ENCODE measurements at regions not wholly inside any gene's neighbourhood (a gene's known extent, or its start where the extent isn't known, plus 50 kb on each side); places are given as distances from the start of the nearest gene placed in this dataset.

DNA sequence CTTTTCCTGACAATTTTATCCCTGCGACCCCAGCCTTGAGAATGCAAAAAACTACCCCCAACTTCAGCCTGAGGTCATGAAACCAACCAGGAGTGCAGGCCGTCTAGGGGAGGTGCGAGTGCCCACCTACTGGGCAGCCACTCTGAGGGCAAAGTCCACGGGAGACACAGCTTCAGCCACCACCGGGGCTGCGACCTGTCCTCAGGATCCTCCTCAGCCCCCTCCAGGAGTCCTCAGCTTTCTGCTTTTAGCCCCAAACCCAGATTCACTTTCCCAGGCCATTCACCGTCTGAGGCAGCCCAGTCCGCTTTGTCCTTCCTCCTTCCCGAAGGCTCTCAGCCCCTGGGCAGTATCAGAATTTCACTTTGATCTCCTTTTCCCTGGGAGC, 210.2 kb upstream of the TNP1 start:
- Histone ChIP-seq H3K9me2 (replicated peaks; ENCODE audit: insufficient read depth, low read length) (no peaks in the 10 kb centered on the region), H3K4me3 (ENCODE audit: insufficient read depth, low read length, poor library complexity, severe bottlenecking) (no peak overlapping the region), H3K36me3 (ENCODE audit: low read length) (no peaks in the 10 kb centered on the region), H2AFZ (ENCODE audit: low read depth, low read length, severe bottlenecking) (no peak overlapping the region), H4K20me1 (ENCODE audit: low read depth, low read length) (no peaks in the 10 kb centered on the region), H3F3A (ENCODE audit: insufficient read depth) (no peaks in the 10 kb centered on the region), H3K9me3 (ENCODE audit: insufficient read depth, low read length) (no peaks in the 10 kb centered on the region), H3K27me3 (ENCODE audit: low read length) (no peaks in the 10 kb centered on the region), H3K4me2 (ENCODE audit: low read depth, low read length, poor library complexity, severe bottlenecking) (no peak overlapping the region), H3K27ac (ENCODE audit: low read depth, low read length) (no peak overlapping the region), H3K9ac (ENCODE audit: low read length) (no peak overlapping the region), H3K79me2 (ENCODE audit: insufficient read depth, low read length) (no peaks in the 10 kb centered on the region)
- no peak for TF ChIP-seq EZH2phosphoT487 (conservative IDR thresholded peaks at IDR 0.05; ENCODE audit: low read length)
- TF ChIP-seq, protein P1, sequence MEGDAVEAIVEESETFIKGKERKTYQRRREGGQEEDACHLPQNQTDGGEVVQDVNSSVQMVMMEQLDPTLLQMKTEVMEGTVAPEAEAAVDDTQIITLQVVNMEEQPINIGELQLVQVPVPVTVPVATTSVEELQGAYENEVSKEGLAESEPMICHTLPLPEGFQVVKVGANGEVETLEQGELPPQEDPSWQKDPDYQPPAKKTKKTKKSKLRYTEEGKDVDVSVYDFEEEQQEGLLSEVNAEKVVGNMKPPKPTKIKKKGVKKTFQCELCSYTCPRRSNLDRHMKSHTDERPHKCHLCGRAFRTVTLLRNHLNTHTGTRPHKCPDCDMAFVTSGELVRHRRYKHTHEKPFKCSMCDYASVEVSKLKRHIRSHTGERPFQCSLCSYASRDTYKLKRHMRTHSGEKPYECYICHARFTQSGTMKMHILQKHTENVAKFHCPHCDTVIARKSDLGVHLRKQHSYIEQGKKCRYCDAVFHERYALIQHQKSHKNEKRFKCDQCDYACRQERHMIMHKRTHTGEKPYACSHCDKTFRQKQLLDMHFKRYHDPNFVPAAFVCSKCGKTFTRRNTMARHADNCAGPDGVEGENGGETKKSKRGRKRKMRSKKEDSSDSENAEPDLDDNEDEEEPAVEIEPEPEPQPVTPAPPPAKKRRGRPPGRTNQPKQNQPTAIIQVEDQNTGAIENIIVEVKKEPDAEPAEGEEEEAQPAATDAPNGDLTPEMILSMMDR (IDR thresholded peaks at IDR 0.05; ENCODE audit: insufficient read depth, low read length, poor library complexity, severe bottlenecking), result no peak

DNA sequence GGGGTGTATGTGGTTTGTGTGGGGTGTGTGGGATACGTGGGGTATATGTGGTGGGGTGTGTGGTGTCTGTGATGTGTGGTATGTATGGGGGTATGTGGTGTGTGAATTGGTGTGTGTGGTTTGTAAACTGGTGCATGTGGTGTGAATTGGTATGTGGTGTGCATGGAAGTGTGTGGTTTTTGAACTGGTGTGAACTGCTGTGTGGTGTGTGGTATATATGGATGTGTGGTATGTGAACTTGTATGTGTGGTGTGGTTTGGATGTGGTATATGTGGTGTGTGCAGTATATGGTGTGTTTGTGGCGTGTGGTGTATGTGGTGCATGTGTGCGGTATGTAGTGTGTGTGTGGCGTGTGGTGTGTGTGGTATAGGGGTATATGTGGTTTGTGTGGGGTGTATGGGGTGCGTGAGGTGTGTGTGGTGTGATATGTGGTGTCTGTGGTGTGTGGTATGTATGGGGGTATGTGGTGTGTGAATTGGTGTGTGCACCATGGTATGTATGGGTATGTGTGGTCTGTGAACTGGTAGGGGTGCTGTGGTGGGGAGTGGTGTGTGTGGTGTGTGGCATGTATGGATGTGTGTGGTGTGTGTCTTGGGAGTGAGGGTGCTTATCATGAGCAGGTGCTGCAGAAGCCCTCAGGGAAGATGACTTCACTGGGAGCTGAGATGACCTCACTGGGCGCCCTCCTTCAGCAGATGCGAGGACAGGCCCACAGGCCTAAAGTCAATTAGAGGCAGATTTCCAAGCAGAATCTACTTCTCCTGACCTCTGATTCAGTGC, 209.6 kb upstream of the TNP1 start:
- Histone ChIP-seq H3K27me3 (ENCODE audit: low read length) (no peaks in the 10 kb centered on the region), H3K9me3 (ENCODE audit: insufficient read depth, low read length) (no peaks in the 10 kb centered on the region), H3K27ac (ENCODE audit: low read depth, low read length) (no peak overlapping the region), H4K20me1 (ENCODE audit: low read depth, low read length) (no peaks in the 10 kb centered on the region), H3K4me2 (ENCODE audit: low read depth, low read length, poor library complexity, severe bottlenecking) (no peak overlapping the region), H3F3A (ENCODE audit: insufficient read depth) (no peaks in the 10 kb centered on the region), H3K9ac (ENCODE audit: low read length) (no peak overlapping the region), H3K36me3 (ENCODE audit: low read length) (no peaks in the 10 kb centered on the region), H3K9me2 (replicated peaks; ENCODE audit: insufficient read depth, low read length) (no peaks in the 10 kb centered on the region), H3K79me2 (ENCODE audit: insufficient read depth, low read length) (no peaks in the 10 kb centered on the region), H3K4me3 (ENCODE audit: insufficient read depth, low read length, poor library complexity, severe bottlenecking) (no peak overlapping the region), H2AFZ (ENCODE audit: low read depth, low read length, severe bottlenecking) (no peak overlapping the region)
- TF ChIP-seq EZH2phosphoT487 (conservative IDR thresholded peaks at IDR 0.05; ENCODE audit: low read length), result no peak
- TF ChIP-seq, protein P1 (IDR thresholded peaks at IDR 0.05; ENCODE audit: insufficient read depth, low read length, poor library complexity, severe bottlenecking), result no peak

DNA sequence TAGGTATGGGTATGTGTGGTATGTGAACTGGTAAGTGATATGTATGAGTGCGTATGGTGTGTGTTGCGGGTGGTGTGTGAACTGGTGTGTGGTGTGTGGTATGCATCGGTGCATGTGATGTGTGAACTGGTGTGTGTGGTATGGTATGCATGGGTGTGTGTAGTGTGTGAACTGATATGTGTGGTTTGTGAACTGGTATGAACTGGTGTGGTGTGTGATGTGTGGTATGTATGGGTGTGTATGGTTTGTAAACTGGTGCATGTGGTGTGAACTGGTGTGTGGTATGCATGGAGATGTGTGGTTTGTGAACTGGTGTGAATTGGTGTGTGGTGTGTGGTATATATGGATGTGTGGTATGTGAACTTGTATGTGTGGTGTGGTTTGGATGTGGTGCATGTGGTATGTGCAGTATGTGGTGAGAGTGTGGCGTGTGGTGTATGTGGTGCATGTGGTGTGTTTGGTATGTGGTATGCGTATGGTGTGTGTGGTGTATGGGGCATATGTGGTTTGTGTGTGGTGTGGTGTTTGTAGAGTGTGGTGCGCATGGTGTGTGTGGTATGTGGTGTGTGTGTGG, 208.9 kb upstream of the TNP1 start:
- no peaks in the 10 kb centered on the region for H3K9me3 ChIP-seq (ENCODE audit: insufficient read depth, low read length)
- no peak overlapping the region for H3K4me2 ChIP-seq (ENCODE audit: low read depth, low read length, poor library complexity, severe bottlenecking)
- no peaks in the 10 kb centered on the region for H3F3A ChIP-seq (ENCODE audit: insufficient read depth)
- no peaks in the 10 kb centered on the region for H3K36me3 ChIP-seq (ENCODE audit: low read length)
- H4K20me1 ChIP-seq (ENCODE audit: low read depth, low read length), result no peaks in the 10 kb centered on the region
- no peaks in the 10 kb centered on the region for H3K9me2 ChIP-seq (replicated peaks; ENCODE audit: insufficient read depth, low read length)
- H3K27ac ChIP-seq (ENCODE audit: low read depth, low read length), result no peak overlapping the region
- H3K79me2 ChIP-seq (ENCODE audit: insufficient read depth, low read length), result no peaks in the 10 kb centered on the region
- H3K27me3 ChIP-seq (ENCODE audit: low read length), result no peaks in the 10 kb centered on the region
- no peak overlapping the region for H2AFZ ChIP-seq (ENCODE audit: low read depth, low read length, severe bottlenecking)
- H3K9ac ChIP-seq (ENCODE audit: low read length), result no peak overlapping the region
- no peak overlapping the region for H3K4me3 ChIP-seq (ENCODE audit: insufficient read depth, low read length, poor library complexity, severe bottlenecking)
- no peak for TF ChIP-seq EZH2phosphoT487 (conservative IDR thresholded peaks at IDR 0.05; ENCODE audit: low read length)
- TF ChIP-seq, protein P1 (IDR thresholded peaks at IDR 0.05; ENCODE audit: insufficient read depth, low read length, poor library complexity, severe bottlenecking), result no peak

All from SU-DHL-6 (cell line).